Body of pancreas (tissue), 4 donors: ENCODE measurements at regions not wholly inside any gene's neighbourhood (a gene's known extent, or its start where the extent isn't known, plus 50 kb on each side); places are given as distances from the start of the nearest gene placed in this dataset.

Experiments
- POLR2A ChIP-seq, 3 donors: fragments of 450-650 bp; IDR thresholded peaks; one replicate each; pipeline ENCODE4 v1.6.1; 2016; ENCODE audit warnings: antibody characterized with exemption in 3 of 3, mild to moderate bottlenecking in 2 of 3
- TF ChIP-seq, protein P1 (sequence below), 7 experiments: fragments of 450-650 bp in 4 of 7; fragments of 200-600 bp in 3 of 7; sonication (generic) in 3 of 7; IDR thresholded peaks; one replicate each; pipeline ENCODE4 v1.5.1; 2016 to 2019; ENCODE audit warnings: antibody characterized with exemption in 7 of 7

DNA sequence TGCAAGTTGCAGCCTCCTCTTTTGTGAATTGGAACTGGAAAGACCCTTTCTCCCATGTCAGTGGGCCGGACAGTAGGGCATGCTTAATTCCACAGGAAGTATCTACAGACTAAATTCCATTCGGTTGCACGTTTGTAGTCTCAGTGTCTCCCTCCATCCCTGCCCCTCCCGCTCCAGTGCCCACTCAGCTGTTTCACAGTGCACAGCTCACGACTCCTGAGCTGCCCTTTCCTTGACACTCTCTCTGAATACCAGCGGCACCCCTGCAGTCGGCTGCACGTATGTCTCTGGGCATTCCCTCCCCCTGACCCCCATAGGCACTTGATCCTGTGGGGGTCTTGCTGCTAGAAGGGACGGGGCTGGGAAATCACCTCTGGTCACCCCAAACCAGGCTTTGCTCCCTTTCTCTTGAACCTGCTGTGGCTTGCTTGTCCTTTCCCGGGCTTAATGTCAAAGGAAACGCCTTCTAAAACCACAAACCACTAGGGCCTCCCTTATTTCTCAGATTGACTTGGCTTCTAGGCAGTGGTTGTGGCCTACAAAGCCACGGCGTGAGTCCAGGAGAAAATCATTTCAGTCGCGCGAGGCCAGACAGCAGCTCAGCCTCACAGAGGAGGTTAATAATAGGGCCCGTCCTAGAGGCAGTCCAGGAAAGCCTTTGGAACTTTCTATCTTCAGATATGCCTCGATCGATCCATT, 365.3 kb upstream of the PROX1 start:
- no peak for TF ChIP-seq POLR2A (IDR thresholded peaks at IDR 0.05)
- TF ChIP-seq, protein P1, sequence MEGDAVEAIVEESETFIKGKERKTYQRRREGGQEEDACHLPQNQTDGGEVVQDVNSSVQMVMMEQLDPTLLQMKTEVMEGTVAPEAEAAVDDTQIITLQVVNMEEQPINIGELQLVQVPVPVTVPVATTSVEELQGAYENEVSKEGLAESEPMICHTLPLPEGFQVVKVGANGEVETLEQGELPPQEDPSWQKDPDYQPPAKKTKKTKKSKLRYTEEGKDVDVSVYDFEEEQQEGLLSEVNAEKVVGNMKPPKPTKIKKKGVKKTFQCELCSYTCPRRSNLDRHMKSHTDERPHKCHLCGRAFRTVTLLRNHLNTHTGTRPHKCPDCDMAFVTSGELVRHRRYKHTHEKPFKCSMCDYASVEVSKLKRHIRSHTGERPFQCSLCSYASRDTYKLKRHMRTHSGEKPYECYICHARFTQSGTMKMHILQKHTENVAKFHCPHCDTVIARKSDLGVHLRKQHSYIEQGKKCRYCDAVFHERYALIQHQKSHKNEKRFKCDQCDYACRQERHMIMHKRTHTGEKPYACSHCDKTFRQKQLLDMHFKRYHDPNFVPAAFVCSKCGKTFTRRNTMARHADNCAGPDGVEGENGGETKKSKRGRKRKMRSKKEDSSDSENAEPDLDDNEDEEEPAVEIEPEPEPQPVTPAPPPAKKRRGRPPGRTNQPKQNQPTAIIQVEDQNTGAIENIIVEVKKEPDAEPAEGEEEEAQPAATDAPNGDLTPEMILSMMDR (IDR thresholded peaks at IDR 0.05), result no peak
